Ishikawa (cell line): ENCODE measurements at regions not wholly inside any gene's neighbourhood (a gene's known extent, or its start where the extent isn't known, plus 50 kb on each side); places are given as distances from the start of the nearest gene placed in this dataset.

Experiments used
- CREB1 ChIP-seq: IDR thresholded peaks from 2 replicates; pipeline ENCODE4 v1.6.1; 2012; ENCODE audit warnings: low read depth
- EP300 ChIP-seq: IDR thresholded peaks from 2 replicates; pipeline ENCODE4 v1.6.1; 2012; ENCODE audit warnings: borderline replicate concordance
- NFIC ChIP-seq: IDR thresholded peaks from 2 replicates; pipeline ENCODE4 v1.6.1; 2012
- RAD21 ChIP-seq: IDR thresholded peaks from 2 replicates; pipeline ENCODE4 v1.6.1; 2012; ENCODE audit warnings: low read depth

DNA sequence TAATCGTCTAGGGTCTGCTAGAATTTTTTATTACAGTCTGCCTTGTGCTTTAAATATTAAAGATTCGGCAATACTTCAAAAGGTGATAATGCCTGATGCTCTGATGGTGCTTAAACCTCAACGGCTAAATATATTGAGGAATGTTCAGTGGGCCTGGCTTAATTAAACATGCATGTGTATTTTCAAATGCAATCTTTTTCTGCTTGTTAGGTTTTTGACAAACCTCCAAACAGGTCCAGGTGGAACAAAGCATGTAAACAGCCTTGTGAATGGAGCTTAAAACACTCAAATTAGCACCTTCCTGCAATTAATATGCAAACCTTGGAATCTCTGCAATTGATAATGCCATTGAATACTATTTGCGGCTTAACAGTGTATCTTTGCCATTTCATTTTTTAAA, 334.9 kb downstream of the BARHL2 start:
- no peak for TF ChIP-seq EP300
- no peak for TF ChIP-seq NFIC
- no peak for TF ChIP-seq RAD21
- TF ChIP-seq CREB1 = no peak
